Stimulated activated CD8-positive, alpha-beta memory T cell treated with anti-CD3 and anti-CD28 coated beads, Interleukin-4, amount 100 ng/mL, for 1 hour (primary cell): ENCODE measurements at regions not wholly inside any gene's neighbourhood (a gene's known extent, or its start where the extent isn't known, plus 50 kb on each side); places are given as distances from the start of the nearest gene placed in this dataset.

Experiments used
- DNase-seq, 2 donors: peaks; one replicate each; pipeline ENCODE4 v3.0.0-alpha.2; 2020; ENCODE audit warnings: low read depth in 2 of 2, low spot score in 1 of 2

GRCh38 chr5:133665571-133665970 lies 53.2 kb upstream of the FSTL4 start:
- DNase-seq, result no peak

- no peak for DNase-seq
Measured at GRCh38 chr5:133664422-133664821, 52.1 kb upstream of the FSTL4 start.

GRCh38 chr5:133663397-133664054 lies 51.2 kb upstream of the FSTL4 start:
- no peak for DNase-seq

- DNase-seq, result no peak
Measured at GRCh38 chr5:133662578-133662977, 50.2 kb upstream of the FSTL4 start.
